HG03135 (cell line): ENCODE measurements at regions not wholly inside any gene's neighbourhood (a gene's known extent, or its start where the extent isn't known, plus 50 kb on each side); places are given as distances from the start of the nearest gene placed in this dataset.

Source experiments
- ATAC-seq: cut with Tn5 transposase; IDR thresholded peaks from one replicate; pipeline ENCODE4 v1.9.1; 2021; ENCODE audit warnings: mild to moderate bottlenecking, moderate library complexity; ENCODE audit not compliant: unreplicated experiment

- no peak for ATAC-seq
These were observed 202.2 kb upstream of the DCN start for GRCh38 chr12:91384806-91385205.

DNA sequence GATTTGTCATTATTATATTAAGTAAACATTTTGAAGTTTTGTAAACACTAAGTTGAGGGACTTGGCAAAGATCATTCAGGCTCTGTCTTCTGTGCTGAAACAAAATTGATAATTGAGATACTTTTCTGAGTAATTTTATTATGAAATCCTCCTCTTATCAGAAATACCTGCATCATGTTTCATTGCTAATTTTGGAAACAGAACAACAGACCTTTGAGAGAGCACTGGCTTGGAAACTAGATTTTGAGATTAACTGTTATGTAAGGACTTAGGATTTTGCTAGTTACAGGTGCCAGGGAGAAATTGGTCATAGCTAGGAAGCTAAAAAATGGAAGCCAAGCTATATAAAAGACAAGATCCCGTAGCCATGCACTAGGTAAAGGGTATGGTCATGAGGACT lies 201.7 kb upstream of the DCN start:
- no peak for ATAC-seq

GRCh38 chr12:91383099-91383498 lies 200.5 kb upstream of the DCN start:
- no peak for ATAC-seq

GRCh38 chr12:91382081-91382543 lies 199.5 kb upstream of the DCN start:
- ATAC-seq: peak; percentile 72

- ATAC-seq: peak; percentile 64
These were observed 198.7 kb upstream of the DCN start for GRCh38 chr12:91381309-91381804.

DNA sequence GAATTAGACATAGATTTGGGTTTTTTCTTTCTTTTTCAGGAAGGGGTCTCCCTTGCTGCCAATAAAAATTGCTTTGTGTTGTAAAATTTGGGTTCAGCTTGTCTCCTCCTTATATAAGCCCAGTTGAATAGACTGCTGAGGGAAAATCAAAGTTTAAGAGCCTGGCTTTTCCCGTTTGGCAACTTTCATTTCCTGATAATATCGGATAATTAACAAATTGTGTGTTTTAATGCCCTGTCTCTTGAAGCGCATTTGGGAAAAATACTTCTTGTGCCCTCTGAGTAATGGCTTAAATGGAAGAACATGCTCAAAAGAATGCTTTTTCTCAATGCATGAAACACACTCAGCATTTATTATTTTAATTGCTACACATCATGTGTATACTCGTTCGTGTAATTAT lies 198.0 kb upstream of the DCN start:
- ATAC-seq: no peak

- no peak for ATAC-seq
These were observed 196.6 kb upstream of the DCN start for GRCh38 chr12:91379051-91379775.

DNA sequence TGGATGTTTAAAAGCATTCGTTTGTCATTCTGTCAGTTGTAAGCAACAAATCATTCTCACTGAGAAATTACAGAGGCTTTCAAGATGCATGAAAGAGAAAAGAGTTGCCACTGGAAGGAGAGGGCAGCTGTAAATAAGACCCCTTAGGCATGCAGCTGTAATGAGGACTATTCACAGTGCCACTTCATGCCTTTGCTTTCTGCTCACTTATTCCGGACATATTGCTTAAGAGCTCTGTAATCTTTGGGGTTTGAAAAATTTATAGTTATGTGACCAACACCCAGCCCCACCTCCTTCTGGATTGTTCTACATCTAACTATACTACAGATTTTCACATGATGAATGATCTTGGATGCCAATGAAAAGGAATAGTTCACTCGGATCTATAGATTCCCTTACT lies 194.8 kb upstream of the DCN start:
- ATAC-seq: no peak

- ATAC-seq: no peak
These were observed 190.5 kb upstream of the DCN start for GRCh38 chr12:91373086-91373485.

DNA sequence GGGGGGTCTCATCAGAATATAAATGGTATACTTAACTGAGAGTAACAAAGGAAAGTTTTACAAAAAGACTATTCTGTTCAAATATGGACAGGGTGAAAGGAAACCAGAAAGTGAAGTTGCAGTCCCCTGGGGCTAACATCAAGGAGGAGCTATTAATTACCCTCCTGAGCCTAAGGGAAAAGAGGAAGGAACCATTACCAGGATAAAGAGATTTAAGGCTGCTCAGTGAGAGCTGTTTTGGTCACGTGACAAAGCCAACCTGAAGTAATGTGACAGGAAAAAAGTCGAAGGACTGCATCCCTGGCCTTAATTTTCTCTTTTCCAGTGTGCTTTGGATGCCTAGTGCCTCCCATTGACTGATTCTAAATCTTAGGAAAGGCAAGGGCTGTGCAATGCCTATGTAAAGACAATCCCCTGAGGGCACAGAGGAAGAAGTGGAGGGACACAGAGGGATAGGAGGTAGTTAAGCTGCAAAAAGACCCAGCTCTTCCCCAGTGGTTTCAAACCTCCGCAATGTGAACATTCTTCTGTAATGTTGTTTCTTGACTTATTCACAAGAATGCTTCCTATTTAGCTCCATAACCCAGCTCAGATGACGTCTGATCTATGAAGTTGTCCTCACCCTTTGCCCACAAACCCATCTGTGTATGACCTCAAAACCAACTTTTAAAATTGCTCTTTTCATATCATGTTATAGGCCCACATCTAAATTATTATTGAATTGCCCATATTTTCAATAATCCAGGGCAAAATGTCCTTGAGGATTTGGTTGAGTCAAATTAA lies 187.7 kb upstream of the DCN start:
- ATAC-seq: no peak

DNA sequence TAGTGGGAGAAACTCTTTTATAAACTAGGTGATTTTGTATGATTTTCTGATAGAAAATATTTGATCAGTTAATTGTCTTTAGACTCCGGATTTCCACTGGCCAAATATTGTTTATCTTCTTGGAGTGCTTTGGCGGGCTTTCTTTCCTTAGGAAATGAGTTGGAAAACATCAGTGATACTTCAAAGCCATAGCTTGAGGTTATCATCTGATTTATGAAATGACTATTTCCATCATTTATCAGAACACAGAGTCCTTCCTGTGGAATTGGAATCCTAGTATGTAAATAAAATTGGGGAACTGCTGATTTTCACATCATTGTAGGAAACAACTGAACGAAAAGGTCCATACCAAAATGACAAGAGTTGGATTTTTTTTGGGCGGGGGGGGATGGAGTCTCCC lies 186.0 kb upstream of the DCN start:
- no peak for ATAC-seq

GRCh38 chr12:91367234-91367849 lies 184.7 kb upstream of the DCN start:
- no peak for ATAC-seq

DNA sequence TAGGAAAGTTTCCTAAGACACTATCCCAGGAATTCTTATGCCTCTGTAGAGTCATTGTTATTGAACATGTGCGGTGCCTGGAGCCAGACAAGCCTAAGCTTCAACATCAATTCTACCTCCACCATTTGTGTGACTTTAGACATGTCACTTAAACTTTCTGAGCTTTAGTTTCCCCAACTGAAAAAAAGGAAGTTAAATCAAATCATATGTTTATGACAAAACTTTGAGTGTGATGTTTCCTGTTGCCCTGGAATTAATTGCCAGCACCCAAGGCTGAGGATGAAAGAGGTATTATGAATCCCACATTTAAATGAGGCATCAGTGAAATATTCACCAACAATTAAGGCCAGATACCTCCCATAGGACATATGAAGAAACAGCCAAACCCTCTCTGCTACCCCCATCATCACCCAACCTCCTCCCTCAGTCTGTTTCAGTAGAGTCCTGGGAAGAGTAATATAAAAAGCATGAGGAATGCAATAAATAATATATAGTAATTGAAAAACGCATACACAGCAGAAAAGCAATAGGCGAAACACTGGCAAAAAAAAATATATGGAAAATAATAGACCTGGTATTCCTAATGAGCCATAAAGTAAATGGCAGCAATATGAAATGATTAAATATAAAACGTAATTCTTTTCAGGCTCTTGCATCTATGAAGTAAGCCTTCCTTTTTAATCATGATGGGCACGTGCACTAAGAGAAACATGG lies 182.0 kb upstream of the DCN start:
- no peak for ATAC-seq

DNA sequence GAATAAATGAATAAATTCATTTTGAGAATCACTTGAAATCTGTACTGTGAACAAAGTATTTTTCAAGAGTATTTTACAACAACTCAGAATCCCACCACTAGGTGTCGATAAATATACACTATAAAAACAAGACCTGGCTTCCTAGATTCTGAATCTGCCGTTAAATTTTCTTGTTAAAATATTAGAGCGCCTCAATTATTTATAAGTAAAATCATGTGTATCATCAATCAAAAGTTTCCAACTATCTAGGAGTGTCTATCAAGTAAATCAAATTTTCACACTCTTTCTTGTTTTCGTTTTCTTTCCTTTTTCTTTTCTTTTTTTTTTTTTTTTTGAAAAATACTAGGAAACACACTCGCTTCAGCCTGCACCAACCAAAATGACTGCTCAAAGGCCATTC lies 179.2 kb upstream of the DCN start:
- no peak for ATAC-seq

DNA sequence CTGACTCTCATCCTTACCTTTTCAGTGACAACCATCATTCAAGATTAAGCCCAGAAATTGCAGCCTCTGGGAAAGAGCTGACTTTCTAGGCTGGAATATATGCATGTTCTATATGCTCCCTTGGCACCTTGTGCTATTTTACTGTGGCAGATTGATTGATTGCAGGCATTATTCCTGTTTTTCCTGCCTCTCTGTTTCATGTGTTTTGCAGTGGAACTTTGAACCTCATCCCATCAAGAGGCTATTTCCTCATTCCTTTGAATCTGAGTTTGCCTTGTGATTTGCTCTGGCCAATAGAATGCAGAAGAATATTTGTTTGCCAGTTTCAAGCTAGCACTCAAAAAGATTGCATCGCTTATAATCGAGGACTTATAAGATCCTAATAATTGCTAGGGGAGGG lies 174.8 kb upstream of the DCN start:
- ATAC-seq: no peak

- no peak for ATAC-seq
These were observed 173.8 kb upstream of the DCN start for GRCh38 chr12:91356405-91356804.

DNA sequence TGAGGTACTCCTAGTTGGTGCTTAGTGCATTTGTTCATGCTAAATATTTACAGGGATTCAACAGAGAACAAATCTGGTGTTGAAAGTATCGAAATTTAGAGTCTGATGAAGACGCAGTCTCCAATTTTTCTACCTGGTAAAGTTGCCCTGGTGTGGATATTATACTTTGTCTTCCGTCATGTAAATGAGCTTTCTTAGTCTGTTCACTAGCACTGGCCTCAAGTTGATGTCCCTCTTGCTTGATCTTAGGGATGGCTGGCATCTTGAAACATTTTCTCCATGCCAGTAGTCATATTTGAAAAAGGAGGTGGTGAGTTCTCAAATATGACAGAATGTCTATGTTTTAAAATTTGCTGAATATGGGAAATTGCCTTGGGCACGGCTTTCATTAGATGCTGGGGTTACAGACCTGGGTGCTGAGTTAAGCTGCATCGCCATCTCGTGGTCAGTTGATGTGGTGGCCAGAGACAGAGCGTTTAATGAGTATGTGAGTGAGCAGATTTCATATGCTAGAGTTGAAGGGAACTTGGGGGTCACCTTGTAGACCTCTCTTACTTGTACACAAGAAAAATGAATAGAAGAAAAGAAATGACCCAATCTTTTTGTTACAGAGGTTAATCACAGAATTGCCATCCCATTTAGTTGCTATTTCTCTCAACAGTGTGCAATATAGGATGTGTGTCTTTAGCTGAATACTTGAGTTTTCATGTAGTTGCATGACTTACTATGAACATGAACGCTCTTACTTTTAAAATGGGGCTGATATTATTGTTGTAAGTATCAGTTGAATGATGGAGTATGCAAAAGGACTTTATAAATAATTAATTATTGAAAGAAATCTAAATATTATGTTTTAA lies 172.8 kb upstream of the DCN start:
- ATAC-seq: peak; percentile 95

DNA sequence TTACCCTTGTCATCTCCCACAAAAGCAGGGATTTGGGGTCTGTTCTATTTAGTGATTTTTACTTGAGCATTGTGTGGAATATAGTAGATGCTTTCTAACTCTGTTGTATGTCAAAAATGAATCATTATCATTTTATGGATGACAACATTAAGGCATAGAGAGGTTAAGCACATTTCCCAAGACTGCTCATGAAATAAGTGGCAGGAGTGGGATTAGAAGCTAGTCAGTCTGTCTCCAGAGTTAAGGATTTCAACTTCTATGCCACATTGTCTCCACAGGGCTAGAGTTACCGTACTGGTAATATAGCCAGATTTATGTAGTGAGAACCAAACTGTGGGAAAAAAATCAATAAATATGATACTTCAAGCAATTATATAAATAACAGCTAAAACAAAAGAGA lies 170.6 kb upstream of the DCN start:
- ATAC-seq: no peak

DNA sequence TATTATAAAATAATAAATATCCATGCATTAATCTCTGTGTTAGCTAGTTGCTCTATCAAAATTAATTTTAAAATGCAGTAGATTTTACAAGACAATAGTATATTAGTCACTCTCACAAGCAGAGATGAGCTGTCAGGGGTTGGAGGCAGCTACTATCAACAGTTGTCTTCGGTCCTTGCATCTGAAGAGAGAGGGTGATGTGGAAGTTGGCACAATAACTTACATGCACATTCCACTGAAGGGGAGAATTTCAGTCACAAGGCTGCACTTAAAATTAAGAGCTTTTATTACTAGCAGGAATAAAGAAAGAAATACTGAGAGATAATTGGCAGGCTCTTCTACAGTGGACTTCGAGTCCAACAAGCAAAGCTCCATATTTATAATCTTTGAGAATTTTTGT lies 166.9 kb upstream of the DCN start:
- no peak for ATAC-seq

- no peak for ATAC-seq
These were observed 165.0 kb upstream of the DCN start for GRCh38 chr12:91347481-91348214.
